ENCODE measurements at regions not wholly inside any gene's neighbourhood (a gene's known extent, or its start where the extent isn't known, plus 50 kb on each side); places are given as distances from the start of the nearest gene placed in this dataset.

- no peaks in the 10 kb centered on the region for H3K36me3 ChIP-seq
- no peaks in the 10 kb centered on the region for H3K9me3 ChIP-seq
- H3K4me1 ChIP-seq: no peaks in the 10 kb centered on the region
- intact Hi-C loops (cut with DNase I; ENCODE audit: low total_unique reads) (no loop called here), in situ Hi-C loops (cut with MboI; ENCODE audit: low pct_ligation_motif_present in 1 of 4, low pct_unique_long_range_greater_than_20kb in 1 of 4, low sequenced_read_pairs in 3 of 4) (no loop called here)
- DNase-seq: no peak
- H3K27me3 ChIP-seq: no peaks in the 10 kb centered on the region
- WGBS, 2 donors (ENCODE audit: low coverage in 1 of 2): 56 to 88% methylated on average over 2 of the region's 3 CpGs
- H3K4me3 ChIP-seq: no peak overlapping the region
- H3K27ac ChIP-seq: no peak overlapping the region
- TF ChIP-seq CTCF (IDR thresholded peaks at IDR 0.05) (no peak), EP300 (IDR thresholded peaks at IDR 0.05; ENCODE audit: low read depth) (no peak), POLR2AphosphoS5 (IDR thresholded peaks at IDR 0.05) (no peak), POLR2A (IDR thresholded peaks at IDR 0.05) (no peak)
Measured at GRCh38 chr3:132840201-132840700, 118.0 kb upstream of the NPHP3 start.

GRCh38 chr3:132838477-132838876 is 116.3 kb upstream of the NPHP3 start:
- Histone ChIP-seq H3K4me1 (no peaks in the 10 kb centered on the region), H3K36me3 (no peaks in the 10 kb centered on the region), H3K4me3 (no peak overlapping the region), H3K27ac (no peak overlapping the region), H3K9me3 (no peaks in the 10 kb centered on the region), H3K27me3 (no peaks in the 10 kb centered on the region)
- in situ Hi-C loops (cut with MboI; ENCODE audit: low pct_ligation_motif_present in 1 of 4, low pct_unique_long_range_greater_than_20kb in 1 of 4, low sequenced_read_pairs in 3 of 4) (no loop called here), intact Hi-C loops (cut with DNase I; ENCODE audit: low total_unique reads) (no loop called here)
- TF ChIP-seq CTCF (IDR thresholded peaks at IDR 0.05) (no peak), POLR2A (IDR thresholded peaks at IDR 0.05) (no peak), POLR2AphosphoS5 (IDR thresholded peaks at IDR 0.05) (no peak), EP300 (IDR thresholded peaks at IDR 0.05; ENCODE audit: low read depth) (no peak)
- no peak for DNase-seq
- WGBS, 2 donors (ENCODE audit: low coverage in 1 of 2): 71 to 93% methylated on average over 1 of the region's 1 CpG

GRCh38 chr3:132837615-132838014 is 115.4 kb upstream of the NPHP3 start:
- no peak overlapping the region for H3K27ac ChIP-seq
- intact Hi-C loops (cut with DNase I; ENCODE audit: low total_unique reads): no loop called here
- no peak overlapping the region for H3K4me3 ChIP-seq
- in situ Hi-C loops (cut with MboI; ENCODE audit: low pct_ligation_motif_present in 1 of 4, low pct_unique_long_range_greater_than_20kb in 1 of 4, low sequenced_read_pairs in 3 of 4): no loop called here
- H3K36me3 ChIP-seq: no peaks in the 10 kb centered on the region
- no peaks in the 10 kb centered on the region for H3K27me3 ChIP-seq
- H3K4me1 ChIP-seq: no peaks in the 10 kb centered on the region
- DNase-seq: no peak
- no peaks in the 10 kb centered on the region for H3K9me3 ChIP-seq
- WGBS, 2 donors (ENCODE audit: low coverage in 1 of 2): 91 to 92% methylated on average over 2 of the region's 2 CpGs
- TF ChIP-seq EP300 (IDR thresholded peaks at IDR 0.05; ENCODE audit: low read depth) (no peak), CTCF (IDR thresholded peaks at IDR 0.05) (no peak), POLR2AphosphoS5 (IDR thresholded peaks at IDR 0.05) (no peak), POLR2A (IDR thresholded peaks at IDR 0.05) (no peak)

- in situ Hi-C loops (cut with MboI; ENCODE audit: low pct_ligation_motif_present in 1 of 4, low pct_unique_long_range_greater_than_20kb in 1 of 4, low sequenced_read_pairs in 3 of 4): no loop called here
- TF ChIP-seq POLR2AphosphoS5 (IDR thresholded peaks at IDR 0.05) (no peak), EP300 (IDR thresholded peaks at IDR 0.05; ENCODE audit: low read depth) (no peak), CTCF (IDR thresholded peaks at IDR 0.05) (no peak), POLR2A (IDR thresholded peaks at IDR 0.05) (no peak)
- WGBS, 2 donors (ENCODE audit: low coverage in 1 of 2): 54 to 60% methylated on average over 3 of the region's 3 CpGs
Measured at GRCh38 chr3:132834356-132834755, 112.1 kb upstream of the NPHP3 start.

More at GRCh38 chr3:132834356-132834755, 112.1 kb upstream of the NPHP3 start:
- H3K36me3 ChIP-seq: no peaks in the 10 kb centered on the region
- no peaks in the 10 kb centered on the region for H3K9me3 ChIP-seq
- DNase-seq: no peak
- no peaks in the 10 kb centered on the region for H3K27me3 ChIP-seq
- no peak overlapping the region for H3K4me3 ChIP-seq
- no peak overlapping the region for H3K27ac ChIP-seq
- intact Hi-C loops (cut with DNase I; ENCODE audit: low total_unique reads): no loop called here
- no peaks in the 10 kb centered on the region for H3K4me1 ChIP-seq

Data from transverse colon (tissue), 4 donors.